ENCODE measurements at regions not wholly inside any gene's neighbourhood (a gene's known extent, or its start where the extent isn't known, plus 50 kb on each side); places are given as distances from the start of the nearest gene placed in this dataset.

DNA sequence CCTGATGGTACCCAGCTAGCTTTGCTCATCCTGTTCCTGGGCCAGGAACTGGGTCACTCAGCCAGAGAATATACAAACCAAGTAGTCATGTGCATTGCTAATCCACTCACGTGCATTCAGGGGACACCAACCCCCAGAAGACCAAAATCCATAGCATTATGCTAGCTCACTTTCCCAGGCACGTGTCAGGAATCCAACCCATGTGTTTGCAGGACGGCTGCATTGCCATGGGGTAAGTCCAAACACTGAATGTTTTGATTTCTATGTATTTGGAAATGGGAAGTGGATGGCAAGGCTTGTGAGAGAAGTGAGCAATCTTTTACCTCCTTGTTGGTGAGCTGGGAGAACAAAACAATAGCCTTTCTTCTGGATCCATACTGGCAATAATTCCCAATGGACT, 87.1 kb upstream of the FOXN3 start:
- FAIRE-seq: no peak
- Histone ChIP-seq H3K79me2 (ENCODE audit: control insufficient read depth, insufficient read depth, low read length) (no peaks in the 10 kb centered on the region), H3K4me1 (ENCODE audit: control insufficient read depth, insufficient read depth, low read length) (peaks cover 37% of the 10 kb centered on the region), H3K4me2 (ENCODE audit: control insufficient read depth, insufficient read depth) (no peak overlapping the region), H3K36me3 (ENCODE audit: control insufficient read depth in 2 of 2, insufficient read depth in 2 of 2, low read length in 1 of 2) (0 out of 4 replicates have a peak, but pooled peaks cover 0 to 3% of the 10 kb centered on the region in 2 experiments), H3K27ac (ENCODE audit: control insufficient read depth, insufficient read depth) (no peak overlapping the region), H3K9ac (ENCODE audit: control insufficient read depth, insufficient read depth, low read length) (no peak overlapping the region), H3K9me3 (replicated peaks; ENCODE audit: control insufficient read depth, insufficient read depth, low read length) (no peaks in the 10 kb centered on the region), H3K4me3 (no peak overlapping the region), H3K27me3 (replicated peaks in 1 of 2; ENCODE audit: control insufficient read depth in 2 of 2, insufficient read depth in 2 of 2, low read length in 1 of 2) (no peaks in the 10 kb centered on the region), H2AFZ (ENCODE audit: control insufficient read depth, low read depth, low read length) (no peak overlapping the region), H4K20me1 (ENCODE audit: control insufficient read depth, insufficient read depth) (no peaks in the 10 kb centered on the region)
- WGBS (ENCODE audit: insufficient coverage, insufficient replicate concordance, low lambda C conversion rate, missing lambda C conversion rate): 57% methylated on average over 3 of the region's 3 CpGs
- in situ Hi-C loops (cut with MboI) (no loop called here), intact Hi-C loops (cut with micrococcal nuclease; ENCODE audit: unreplicated experiment) (no loop called here)
- ChIA-PET POLR2A (no interaction called here), CTCF (interaction anchor here (0.9 to 1.4 kb wide), 2 partner anchors 10 to 264 kb away, joined by 4 read pairs; no protein-coding TSS in a partner anchor), RAD21 (ENCODE audit: unreplicated experiment) (no interaction called here), SMC1A (ENCODE audit: uncharacterized antibody, unreplicated experiment) (interaction anchor here (0.8 to 2.8 kb wide), 4 partner anchors 10 to 138 kb away, joined by 3 to 11 read pairs (median 4); no protein-coding TSS in a partner anchor)
- BruUV-seq (replicated peaks): no TSS peak
- no peak for ATAC-seq
- no peak for TF ChIP-seq NFYB (IDR thresholded peaks at IDR 0.05; ENCODE audit: insufficient read depth, low read depth, low read length)
- TF ChIP-seq BHLHE40 (IDR thresholded peaks at IDR 0.05; ENCODE audit: borderline replicate concordance in 1 of 2, low read depth in 2 of 2, low read length in 1 of 2): peak in 1 of 2 experiments; percentile 29; a peak in 1 of 4 replicates
- TF ChIP-seq SPI1 (IDR thresholded peaks at IDR 0.05; ENCODE audit: borderline replicate concordance, insufficient read depth, low read depth, low read length): 0 out of 2 replicates have a peak, but pooled peaks have one; percentile 7
- DNase-seq (ENCODE audit: low read depth, low spot score): no peak

DNA sequence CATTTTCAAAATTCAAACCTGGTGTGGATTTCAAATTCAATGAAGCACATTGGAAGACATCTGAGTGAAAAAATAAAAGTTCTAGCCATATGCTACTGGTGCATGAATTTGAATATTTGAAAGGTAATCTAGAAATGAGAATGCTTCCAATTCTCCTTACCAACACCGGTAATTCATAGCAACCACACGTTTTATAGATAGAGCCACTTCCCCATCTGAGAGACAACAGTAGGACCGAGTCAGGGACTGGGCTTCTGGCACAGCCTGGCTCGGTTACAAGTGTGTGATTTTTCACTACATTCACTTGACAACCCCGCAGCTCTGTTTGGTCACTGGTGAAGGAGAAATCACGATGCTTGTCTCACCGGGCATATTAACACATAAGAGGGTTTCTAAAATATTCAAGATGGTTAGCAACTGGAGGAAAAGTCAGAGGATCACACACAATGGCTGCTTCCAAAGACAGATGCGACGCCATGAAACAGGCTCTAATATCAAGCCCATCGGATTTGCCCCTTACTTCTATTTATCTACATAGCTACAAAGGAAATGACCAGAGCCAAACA, 86.5 kb upstream of the FOXN3 start:
- Histone ChIP-seq H3K36me3 (ENCODE audit: control insufficient read depth in 2 of 2, insufficient read depth in 2 of 2, low read length in 1 of 2) (0 out of 4 replicates have a peak, but pooled peaks cover 0 to 3% of the 10 kb centered on the region in 2 experiments), H4K20me1 (ENCODE audit: control insufficient read depth, insufficient read depth) (no peaks in the 10 kb centered on the region), H2AFZ (ENCODE audit: control insufficient read depth, low read depth, low read length) (no peak overlapping the region), H3K4me1 (ENCODE audit: control insufficient read depth, insufficient read depth, low read length) (peaks cover 32% of the 10 kb centered on the region), H3K9ac (ENCODE audit: control insufficient read depth, insufficient read depth, low read length) (no peak overlapping the region), H3K4me3 (no peak overlapping the region), H3K9me3 (replicated peaks; ENCODE audit: control insufficient read depth, insufficient read depth, low read length) (no peaks in the 10 kb centered on the region), H3K4me2 (ENCODE audit: control insufficient read depth, insufficient read depth) (peak overlapping the region; percentile 23; the same call in 1 of the 2 replicates), H3K79me2 (ENCODE audit: control insufficient read depth, insufficient read depth, low read length) (no peaks in the 10 kb centered on the region), H3K27me3 (replicated peaks in 1 of 2; ENCODE audit: control insufficient read depth in 2 of 2, insufficient read depth in 2 of 2, low read length in 1 of 2) (no peaks in the 10 kb centered on the region), H3K27ac (ENCODE audit: control insufficient read depth, insufficient read depth) (no peak overlapping the region)
- 67% methylated on average over 10 of the region's 10 CpGs for WGBS (ENCODE audit: insufficient coverage, insufficient replicate concordance, low lambda C conversion rate, missing lambda C conversion rate)
- in situ Hi-C loops (cut with MboI): no loop called here
- TF ChIP-seq, protein P1, sequence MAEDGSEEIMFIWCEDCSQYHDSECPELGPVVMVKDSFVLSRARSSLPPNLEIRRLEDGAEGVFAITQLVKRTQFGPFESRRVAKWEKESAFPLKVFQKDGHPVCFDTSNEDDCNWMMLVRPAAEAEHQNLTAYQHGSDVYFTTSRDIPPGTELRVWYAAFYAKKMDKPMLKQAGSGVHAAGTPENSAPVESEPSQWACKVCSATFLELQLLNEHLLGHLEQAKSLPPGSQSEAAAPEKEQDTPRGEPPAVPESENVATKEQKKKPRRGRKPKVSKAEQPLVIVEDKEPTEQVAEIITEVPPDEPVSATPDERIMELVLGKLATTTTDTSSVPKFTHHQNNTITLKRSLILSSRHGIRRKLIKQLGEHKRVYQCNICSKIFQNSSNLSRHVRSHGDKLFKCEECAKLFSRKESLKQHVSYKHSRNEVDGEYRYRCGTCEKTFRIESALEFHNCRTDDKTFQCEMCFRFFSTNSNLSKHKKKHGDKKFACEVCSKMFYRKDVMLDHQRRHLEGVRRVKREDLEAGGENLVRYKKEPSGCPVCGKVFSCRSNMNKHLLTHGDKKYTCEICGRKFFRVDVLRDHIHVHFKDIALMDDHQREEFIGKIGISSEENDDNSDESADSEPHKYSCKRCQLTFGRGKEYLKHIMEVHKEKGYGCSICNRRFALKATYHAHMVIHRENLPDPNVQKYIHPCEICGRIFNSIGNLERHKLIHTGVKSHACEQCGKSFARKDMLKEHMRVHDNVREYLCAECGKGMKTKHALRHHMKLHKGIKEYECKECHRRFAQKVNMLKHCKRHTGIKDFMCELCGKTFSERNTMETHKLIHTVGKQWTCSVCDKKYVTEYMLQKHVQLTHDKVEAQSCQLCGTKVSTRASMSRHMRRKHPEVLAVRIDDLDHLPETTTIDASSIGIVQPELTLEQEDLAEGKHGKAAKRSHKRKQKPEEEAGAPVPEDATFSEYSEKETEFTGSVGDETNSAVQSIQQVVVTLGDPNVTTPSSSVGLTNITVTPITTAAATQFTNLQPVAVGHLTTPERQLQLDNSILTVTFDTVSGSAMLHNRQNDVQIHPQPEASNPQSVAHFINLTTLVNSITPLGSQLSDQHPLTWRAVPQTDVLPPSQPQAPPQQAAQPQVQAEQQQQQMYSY (CRISPR knock-in tag; IDR thresholded peaks at IDR 0.05): no peak
- TF ChIP-seq SPI1 (IDR thresholded peaks at IDR 0.05; ENCODE audit: borderline replicate concordance, insufficient read depth, low read depth, low read length) (peak; percentile 86), MTA3 (IDR thresholded peaks at IDR 0.05; ENCODE audit: borderline replicate concordance, low read length) (0 out of 2 replicates have a peak, but pooled peaks have one; percentile 15), RUNX3 (IDR thresholded peaks at IDR 0.05; ENCODE audit: low read length) (peak; percentile 62), POU2F2 (IDR thresholded peaks at IDR 0.05; ENCODE audit: borderline replicate concordance, low read depth, low read length) (0 out of 3 replicates have a peak, but pooled peaks have one; percentile 17), KAT2A (conservative IDR thresholded peaks at IDR 0.05; ENCODE audit: control insufficient read depth, low read depth, low read length) (no peak), ETV6 (conservative IDR thresholded peaks at IDR 0.05 in 1 of 2, IDR thresholded peaks at IDR 0.05 in 1 of 2; ENCODE audit: borderline replicate concordance in 1 of 2, low read depth in 1 of 2) (peak in 1 of 2 experiments; percentile 16; a peak in 1 of 4 replicates)
- peak; percentile 51 for ATAC-seq
- no peak for FAIRE-seq
- CTCF ChIA-PET: no interaction called here
- POLR2A ChIA-PET: no interaction called here
- DNase-seq (ENCODE audit: low read depth, low spot score): no peak
- BruUV-seq (replicated peaks): no TSS peak
- intact Hi-C loops (cut with micrococcal nuclease; ENCODE audit: unreplicated experiment): no loop called here
- SMC1A ChIA-PET (ENCODE audit: uncharacterized antibody, unreplicated experiment): interaction anchor here (2.8 kb wide), 1 partner anchor 10 kb away, joined by 11 read pairs; no protein-coding TSS in a partner anchor
- RAD21 ChIA-PET (ENCODE audit: unreplicated experiment): no interaction called here

Data from GM12878 (cell line).